GM18873 (cell line): ENCODE measurements at regions not wholly inside any gene's neighbourhood (a gene's known extent, or its start where the extent isn't known, plus 50 kb on each side); places are given as distances from the start of the nearest gene placed in this dataset.

ENCODE experiments used
- ATAC-seq: cut with Tn5 transposase; IDR thresholded peaks from one replicate; pipeline ENCODE4 v1.9.1; 2021; ENCODE audit warnings: mild to moderate bottlenecking, moderate library complexity, moderate number of reproducible peaks; ENCODE audit not compliant: unreplicated experiment, low FRiP score

DNA sequence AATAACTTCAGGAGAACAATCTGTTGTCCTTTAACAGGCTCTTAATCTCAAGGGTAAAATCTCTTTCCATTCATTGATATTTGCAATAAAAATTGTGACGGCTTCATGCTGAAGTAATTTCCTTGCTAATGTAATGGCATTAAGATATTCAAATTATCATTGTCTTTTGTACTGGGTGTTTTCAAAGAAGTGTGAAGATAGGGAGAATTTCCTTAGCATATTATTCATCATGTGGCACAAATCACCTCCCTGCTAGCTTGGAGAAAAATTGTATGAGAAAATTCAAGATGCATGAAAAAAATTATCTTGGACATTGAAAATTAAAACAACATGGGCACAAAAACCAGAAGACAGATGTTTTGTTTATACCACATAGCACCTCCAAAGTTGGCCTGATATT lies 63.6 kb upstream of the ARID2 start:
- no peak for ATAC-seq

DNA sequence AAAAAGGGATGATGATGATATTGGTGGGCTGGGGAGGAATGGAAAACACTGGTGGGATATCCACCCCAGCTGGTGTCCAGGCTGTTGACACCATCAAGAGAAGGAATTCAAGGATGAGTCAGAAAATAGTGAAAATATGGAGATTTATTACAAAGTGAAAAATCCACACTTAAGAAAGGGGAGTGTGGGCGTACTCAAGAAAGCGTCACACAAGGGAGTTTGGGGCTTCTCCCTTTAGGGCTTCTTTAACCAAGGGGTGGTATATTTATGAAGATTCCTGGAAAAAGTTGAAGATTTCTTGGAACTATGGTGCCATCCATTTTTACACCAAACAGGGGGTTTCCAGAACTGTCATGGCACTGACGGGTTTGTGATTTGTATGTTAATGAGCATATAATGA lies 63.1 kb upstream of the ARID2 start:
- no peak for ATAC-seq

DNA sequence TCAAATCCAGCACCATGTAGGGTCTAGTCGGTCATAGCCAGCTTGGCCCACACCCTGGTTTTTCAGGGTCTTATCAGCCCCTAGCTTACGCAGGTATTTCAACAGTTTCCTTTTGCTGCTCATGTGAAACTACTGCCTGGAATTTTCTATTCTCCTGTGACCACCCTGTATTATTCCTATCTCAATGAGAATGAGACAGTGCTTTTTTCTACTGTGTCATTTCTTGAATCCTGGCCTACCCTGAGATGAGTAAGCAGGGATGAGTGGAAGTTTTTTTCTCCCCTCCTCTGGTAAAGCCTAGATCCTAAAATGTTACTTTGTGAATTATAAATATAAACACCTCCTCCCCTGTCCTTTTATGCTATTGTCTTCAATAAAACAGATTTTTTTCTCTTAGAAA lies 62.7 kb upstream of the ARID2 start:
- no peak for ATAC-seq

DNA sequence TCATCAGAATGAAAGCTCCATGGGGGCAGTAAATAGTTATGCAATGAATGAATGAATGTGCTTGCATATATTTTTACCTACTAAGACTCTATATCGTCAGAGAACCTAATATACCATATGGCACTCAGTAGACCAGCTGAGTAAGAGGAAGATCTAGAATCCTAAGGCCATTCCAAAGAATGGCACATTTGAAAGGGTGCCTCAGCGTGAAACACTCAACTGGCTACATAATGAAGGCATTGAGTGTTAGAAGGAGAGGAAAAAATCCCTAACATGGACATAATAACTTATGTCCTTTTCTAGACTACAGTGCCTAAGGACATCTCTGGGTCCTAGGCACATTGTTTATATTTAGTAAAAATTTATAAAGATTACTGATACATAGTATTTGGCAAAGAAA lies 61.7 kb upstream of the ARID2 start:
- no peak for ATAC-seq

DNA sequence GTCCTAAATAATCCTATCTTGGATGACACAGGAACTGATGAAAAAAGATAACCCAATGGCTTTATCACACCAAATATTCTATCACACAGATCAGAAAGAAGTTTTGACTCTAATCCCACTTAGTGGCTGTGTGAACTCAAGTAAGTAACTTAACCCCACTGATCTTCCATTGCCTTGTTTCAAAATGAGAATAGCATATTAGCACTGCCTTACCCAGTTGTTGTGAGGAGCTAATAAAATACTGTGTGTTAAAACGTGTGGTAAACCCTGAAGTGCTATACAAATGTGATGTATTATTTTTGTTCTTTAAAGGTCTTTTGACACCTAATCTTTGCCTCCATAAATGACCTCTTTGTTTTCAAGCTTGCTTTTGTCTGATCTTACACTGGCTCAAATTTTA lies 60.9 kb upstream of the ARID2 start:
- peak; percentile 6 for ATAC-seq

DNA sequence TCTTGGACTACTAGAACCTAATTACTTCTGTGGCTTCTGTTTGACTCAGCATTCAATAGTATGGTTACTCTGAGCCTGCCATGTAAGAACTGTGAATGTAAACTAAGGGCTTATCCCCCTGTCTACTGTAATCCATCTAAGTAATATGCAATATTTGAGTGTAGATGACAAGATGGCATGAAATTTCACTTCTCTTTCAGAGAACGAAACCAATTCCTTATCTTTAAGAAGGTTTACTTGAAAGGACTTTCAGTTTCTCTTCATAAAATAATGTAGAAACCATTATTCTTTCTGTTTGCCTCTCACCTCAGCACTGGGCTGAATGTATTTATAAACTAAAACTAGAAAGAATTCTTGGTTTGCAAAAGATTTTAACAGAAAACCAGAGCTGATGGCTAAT lies 60.4 kb upstream of the ARID2 start:
- peak; percentile 85 for ATAC-seq

DNA sequence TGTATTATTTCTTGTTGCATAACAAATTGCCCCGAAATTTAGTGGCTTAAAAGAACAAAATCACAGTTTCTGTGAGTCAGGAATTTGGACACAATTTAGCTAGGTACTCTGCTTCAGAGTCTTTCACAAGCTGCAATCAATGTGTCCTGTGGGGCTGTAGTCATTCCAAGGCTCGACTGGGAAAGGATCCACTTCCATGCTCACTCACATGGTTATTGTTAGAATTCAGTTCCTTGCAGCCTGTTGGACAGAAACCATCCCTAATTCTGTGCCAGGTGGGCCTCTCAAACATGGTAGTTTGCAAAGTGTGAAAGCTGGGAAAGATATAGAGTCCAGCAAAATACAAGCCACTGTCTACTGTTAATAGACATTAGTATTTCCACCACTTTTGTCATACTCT lies 59.7 kb upstream of the ARID2 start:
- ATAC-seq = no peak

DNA sequence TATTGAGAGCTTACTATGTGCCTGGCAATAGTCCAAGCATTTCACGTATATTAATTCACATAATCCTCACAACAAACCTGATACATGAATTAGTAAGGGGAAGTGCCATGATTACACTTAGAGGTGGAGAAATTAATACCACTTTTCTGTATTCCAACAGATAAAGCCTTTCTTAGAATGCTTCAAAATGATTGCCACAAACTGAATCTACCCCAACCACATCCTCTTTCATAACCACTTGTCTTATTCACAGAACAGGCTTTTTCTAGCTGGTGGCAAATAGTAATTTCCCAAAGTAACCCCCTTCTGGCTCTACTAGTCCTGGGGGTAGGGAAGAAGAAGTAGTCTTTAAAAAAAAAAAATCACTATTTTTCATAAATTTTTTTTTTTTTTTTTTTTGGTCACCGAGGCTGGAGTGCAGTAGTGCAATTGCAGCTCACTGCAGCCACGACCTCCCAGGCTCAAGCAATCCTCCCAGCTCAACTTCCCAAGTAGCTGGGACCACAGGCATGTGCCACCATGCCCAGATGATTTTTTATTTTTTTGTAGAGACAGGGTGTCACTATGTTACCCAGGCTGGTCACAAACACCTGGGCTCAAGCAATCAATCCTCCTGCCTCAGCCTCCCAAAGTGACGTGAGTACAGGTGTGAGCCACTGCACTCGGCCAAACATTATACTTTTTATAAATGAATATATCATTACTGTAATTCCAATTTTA lies 59.0 kb upstream of the ARID2 start:
- ATAC-seq = peak; percentile 40

DNA sequence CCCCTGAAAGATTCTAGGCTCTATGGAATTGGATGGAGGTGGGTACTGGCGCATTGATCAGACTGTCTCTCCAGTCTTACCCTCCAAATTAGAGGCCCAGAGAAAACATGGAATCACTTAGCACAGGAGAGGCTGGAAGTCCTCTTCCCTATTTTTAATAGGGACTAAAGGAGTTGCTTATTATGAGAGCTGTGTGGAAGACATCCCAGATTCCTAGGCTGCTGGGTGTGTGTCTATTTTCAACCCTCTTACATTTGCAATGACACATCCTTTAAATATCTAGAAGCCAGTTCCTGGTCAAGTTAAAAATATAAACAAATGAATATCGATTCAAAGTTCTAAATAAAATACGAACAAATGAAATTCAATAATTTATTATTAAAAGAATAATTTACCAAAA lies 58.3 kb upstream of the ARID2 start:
- ATAC-seq = no peak

DNA sequence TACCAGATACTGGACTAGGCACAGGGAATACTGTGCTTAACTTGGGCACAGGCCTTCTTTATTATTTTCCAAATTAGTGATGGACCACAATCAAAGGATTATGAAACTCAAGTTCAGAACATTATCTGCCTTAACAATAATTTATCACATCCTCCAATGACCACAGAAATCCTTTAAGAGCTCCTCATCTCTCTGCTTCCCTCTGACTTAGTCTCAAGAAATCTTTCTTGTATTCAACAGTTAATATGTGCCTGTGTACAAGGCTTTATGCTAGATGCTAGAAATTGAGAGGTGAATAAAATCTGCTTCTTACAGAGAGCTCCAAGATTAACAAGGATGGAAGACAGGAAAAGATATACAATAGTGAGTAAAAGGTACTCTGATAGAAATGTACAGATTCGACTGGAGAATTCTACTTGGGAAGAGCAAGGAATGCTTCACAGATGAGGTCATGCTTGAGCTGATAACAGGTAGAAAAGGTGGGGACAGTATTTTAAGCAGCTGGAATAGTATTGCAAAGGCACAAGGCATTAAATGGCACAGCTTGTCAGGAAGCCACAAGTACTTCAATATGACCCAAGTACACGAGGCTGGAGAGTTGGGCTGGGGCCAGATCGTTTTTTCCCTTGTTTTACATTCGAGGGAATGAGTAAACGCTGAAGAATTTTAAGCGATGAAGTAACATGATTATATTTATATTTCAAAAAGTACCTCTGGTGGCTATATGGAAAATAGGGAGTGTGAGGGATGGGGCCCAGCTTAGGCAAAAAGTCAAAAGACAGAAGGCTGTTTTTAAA lies 55.1 kb upstream of the ARID2 start:
- ATAC-seq = no peak

DNA sequence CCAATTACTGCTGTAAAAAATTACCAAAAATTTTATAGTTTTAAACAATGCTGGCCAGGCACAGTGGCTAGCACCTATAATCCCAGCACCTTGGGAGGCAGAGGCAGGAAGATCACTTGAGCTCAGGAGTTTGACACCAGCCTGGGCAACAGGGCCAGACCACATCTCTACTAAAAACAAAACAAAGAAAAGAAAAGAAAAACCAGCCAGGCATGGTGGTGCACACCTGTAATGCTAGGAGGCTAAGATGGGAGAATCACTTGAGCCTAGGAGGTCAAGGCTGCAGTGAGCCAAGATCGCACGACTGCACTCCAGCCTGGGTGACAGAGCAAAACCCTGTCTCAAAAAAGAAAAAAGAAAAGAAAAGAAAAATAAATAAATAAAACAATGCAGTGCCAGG lies 54.0 kb upstream of the ARID2 start:
- ATAC-seq = no peak
